ENCODE measurements at regions not wholly inside any gene's neighbourhood (a gene's known extent, or its start where the extent isn't known, plus 50 kb on each side); places are given as distances from the start of the nearest gene placed in this dataset.

GRCh38 chr2:187985195-187985594, 306.5 kb upstream of the GULP1 start:
- Histone ChIP-seq H3K79me2 (ENCODE audit: control insufficient read depth, insufficient read depth, low read length, unreplicated experiment) (no peaks in the 10 kb centered on the region), H3K4me1 (ENCODE audit: control insufficient read depth, insufficient read depth, low read length, unreplicated experiment) (peaks cover 20% of the 10 kb centered on the region), H3K4me3 (ENCODE audit: low read depth, low read length) (no peak overlapping the region), H3K27ac (ENCODE audit: low read depth, low read length) (no peak overlapping the region), H3K27me3 (ENCODE audit: insufficient read depth, low read length) (no peaks in the 10 kb centered on the region), H2AFZ (ENCODE audit: low read length, unreplicated experiment) (no peak overlapping the region), H3K36me3 (ENCODE audit: insufficient read depth, low read length) (no peaks in the 10 kb centered on the region)

- Histone ChIP-seq H2AFZ (ENCODE audit: low read length, unreplicated experiment) (peak overlapping the region; percentile 23), H3K4me1 (ENCODE audit: control insufficient read depth, insufficient read depth, low read length, unreplicated experiment) (peaks cover 20% of the 10 kb centered on the region), H3K4me3 (ENCODE audit: low read depth, low read length) (no peak overlapping the region)
These were observed 305.8 kb upstream of the GULP1 start for GRCh38 chr2:187985923-187986322.

GRCh38 chr2:187986390-187987105, 305.1 kb upstream of the GULP1 start:
- Histone ChIP-seq H3K4me1 (ENCODE audit: control insufficient read depth, insufficient read depth, low read length, unreplicated experiment) (peaks cover 20% of the 10 kb centered on the region), H3K4me3 (ENCODE audit: low read depth, low read length) (no peak overlapping the region), H3K79me2 (ENCODE audit: control insufficient read depth, insufficient read depth, low read length, unreplicated experiment) (no peaks in the 10 kb centered on the region), H3K36me3 (ENCODE audit: insufficient read depth, low read length) (no peaks in the 10 kb centered on the region), H2AFZ (ENCODE audit: low read length, unreplicated experiment) (peak overlapping the region; percentile 23), H3K27ac (ENCODE audit: low read depth, low read length) (no peak overlapping the region), H3K27me3 (ENCODE audit: insufficient read depth, low read length) (no peaks in the 10 kb centered on the region)

More at GRCh38 chr2:187985923-187986322, 305.8 kb upstream of the GULP1 start:
- Histone ChIP-seq H3K27ac (ENCODE audit: low read depth, low read length) (no peak overlapping the region), H3K27me3 (ENCODE audit: insufficient read depth, low read length) (no peaks in the 10 kb centered on the region), H3K79me2 (ENCODE audit: control insufficient read depth, insufficient read depth, low read length, unreplicated experiment) (no peaks in the 10 kb centered on the region), H3K36me3 (ENCODE audit: insufficient read depth, low read length) (no peaks in the 10 kb centered on the region)

- no peaks in the 10 kb centered on the region for H3K79me2 ChIP-seq (ENCODE audit: control insufficient read depth, insufficient read depth, low read length, unreplicated experiment)
- no peak overlapping the region for H2AFZ ChIP-seq (ENCODE audit: low read length, unreplicated experiment)
- peaks cover 15% of the 10 kb centered on the region for H3K4me1 ChIP-seq (ENCODE audit: control insufficient read depth, insufficient read depth, low read length, unreplicated experiment)
- H3K27ac ChIP-seq (ENCODE audit: low read depth, low read length) = no peak overlapping the region
- H3K4me3 ChIP-seq (ENCODE audit: low read depth, low read length) = no peak overlapping the region
- no peaks in the 10 kb centered on the region for H3K27me3 ChIP-seq (ENCODE audit: insufficient read depth, low read length)
- H3K36me3 ChIP-seq (ENCODE audit: insufficient read depth, low read length) = no peaks in the 10 kb centered on the region
These were observed 303.3 kb upstream of the GULP1 start for GRCh38 chr2:187988348-187988747.

GRCh38 chr2:187989925-187990623, 301.6 kb upstream of the GULP1 start:
- Histone ChIP-seq H3K4me1 (ENCODE audit: control insufficient read depth, insufficient read depth, low read length, unreplicated experiment) (peaks cover 12% of the 10 kb centered on the region), H3K27ac (ENCODE audit: low read depth, low read length) (no peak overlapping the region), H3K79me2 (ENCODE audit: control insufficient read depth, insufficient read depth, low read length, unreplicated experiment) (no peaks in the 10 kb centered on the region), H2AFZ (ENCODE audit: low read length, unreplicated experiment) (no peak overlapping the region), H3K27me3 (ENCODE audit: insufficient read depth, low read length) (no peaks in the 10 kb centered on the region), H3K36me3 (ENCODE audit: insufficient read depth, low read length) (no peaks in the 10 kb centered on the region), H3K4me3 (ENCODE audit: low read depth, low read length) (no peak overlapping the region)

- Histone ChIP-seq H3K36me3 (ENCODE audit: insufficient read depth, low read length) (no peaks in the 10 kb centered on the region), H3K4me3 (ENCODE audit: low read depth, low read length) (no peak overlapping the region), H3K27ac (ENCODE audit: low read depth, low read length) (no peak overlapping the region), H3K79me2 (ENCODE audit: control insufficient read depth, insufficient read depth, low read length, unreplicated experiment) (no peaks in the 10 kb centered on the region), H2AFZ (ENCODE audit: low read length, unreplicated experiment) (no peak overlapping the region), H3K4me1 (ENCODE audit: control insufficient read depth, insufficient read depth, low read length, unreplicated experiment) (peaks cover 7% of the 10 kb centered on the region), H3K27me3 (ENCODE audit: insufficient read depth, low read length) (no peaks in the 10 kb centered on the region)
These were observed 300.3 kb upstream of the GULP1 start for GRCh38 chr2:187991389-187991788.

- Histone ChIP-seq H3K27ac (ENCODE audit: low read depth, low read length) (no peak overlapping the region), H3K4me1 (ENCODE audit: control insufficient read depth, insufficient read depth, low read length, unreplicated experiment) (no peaks in the 10 kb centered on the region)
These were observed 297.0 kb upstream of the GULP1 start for GRCh38 chr2:187994464-187995331.

GRCh38 chr2:187995556-187995955, 296.1 kb upstream of the GULP1 start:
- no peak overlapping the region for H2AFZ ChIP-seq (ENCODE audit: low read length, unreplicated experiment)

More at GRCh38 chr2:187994464-187995331, 297.0 kb upstream of the GULP1 start:
- no peaks in the 10 kb centered on the region for H3K36me3 ChIP-seq (ENCODE audit: insufficient read depth, low read length)
- no peak overlapping the region for H2AFZ ChIP-seq (ENCODE audit: low read length, unreplicated experiment)
- H3K4me3 ChIP-seq (ENCODE audit: low read depth, low read length) = no peak overlapping the region
- no peaks in the 10 kb centered on the region for H3K27me3 ChIP-seq (ENCODE audit: insufficient read depth, low read length)
- no peaks in the 10 kb centered on the region for H3K79me2 ChIP-seq (ENCODE audit: control insufficient read depth, insufficient read depth, low read length, unreplicated experiment)

GRCh38 chr2:187996630-187997029, 295.0 kb upstream of the GULP1 start:
- Histone ChIP-seq H3K36me3 (ENCODE audit: insufficient read depth, low read length) (no peaks in the 10 kb centered on the region), H3K4me1 (ENCODE audit: control insufficient read depth, insufficient read depth, low read length, unreplicated experiment) (no peaks in the 10 kb centered on the region), H3K79me2 (ENCODE audit: control insufficient read depth, insufficient read depth, low read length, unreplicated experiment) (no peaks in the 10 kb centered on the region), H3K27ac (ENCODE audit: low read depth, low read length) (no peak overlapping the region), H3K4me3 (ENCODE audit: low read depth, low read length) (no peak overlapping the region), H3K27me3 (ENCODE audit: insufficient read depth, low read length) (no peaks in the 10 kb centered on the region), H2AFZ (ENCODE audit: low read length, unreplicated experiment) (no peak overlapping the region)

More at GRCh38 chr2:187995556-187995955, 296.1 kb upstream of the GULP1 start:
- Histone ChIP-seq H3K79me2 (ENCODE audit: control insufficient read depth, insufficient read depth, low read length, unreplicated experiment) (no peaks in the 10 kb centered on the region), H3K27me3 (ENCODE audit: insufficient read depth, low read length) (no peaks in the 10 kb centered on the region), H3K4me3 (ENCODE audit: low read depth, low read length) (no peak overlapping the region), H3K4me1 (ENCODE audit: control insufficient read depth, insufficient read depth, low read length, unreplicated experiment) (no peaks in the 10 kb centered on the region), H3K27ac (ENCODE audit: low read depth, low read length) (no peak overlapping the region), H3K36me3 (ENCODE audit: insufficient read depth, low read length) (no peaks in the 10 kb centered on the region)

- Histone ChIP-seq H3K79me2 (ENCODE audit: control insufficient read depth, insufficient read depth, low read length, unreplicated experiment) (no peaks in the 10 kb centered on the region), H3K27ac (ENCODE audit: low read depth, low read length) (no peak overlapping the region), H3K4me3 (ENCODE audit: low read depth, low read length) (no peak overlapping the region), H3K27me3 (ENCODE audit: insufficient read depth, low read length) (no peaks in the 10 kb centered on the region), H3K36me3 (ENCODE audit: insufficient read depth, low read length) (no peaks in the 10 kb centered on the region), H2AFZ (ENCODE audit: low read length, unreplicated experiment) (no peak overlapping the region), H3K4me1 (ENCODE audit: control insufficient read depth, insufficient read depth, low read length, unreplicated experiment) (no peaks in the 10 kb centered on the region)
These were observed 291.5 kb upstream of the GULP1 start for GRCh38 chr2:188000189-188000588.

Measured in ACC112 (cell line).